ENCODE measurements at regions not wholly inside any gene's neighbourhood (a gene's known extent, or its start where the extent isn't known, plus 50 kb on each side); places are given as distances from the start of the nearest gene placed in this dataset.

DNA sequence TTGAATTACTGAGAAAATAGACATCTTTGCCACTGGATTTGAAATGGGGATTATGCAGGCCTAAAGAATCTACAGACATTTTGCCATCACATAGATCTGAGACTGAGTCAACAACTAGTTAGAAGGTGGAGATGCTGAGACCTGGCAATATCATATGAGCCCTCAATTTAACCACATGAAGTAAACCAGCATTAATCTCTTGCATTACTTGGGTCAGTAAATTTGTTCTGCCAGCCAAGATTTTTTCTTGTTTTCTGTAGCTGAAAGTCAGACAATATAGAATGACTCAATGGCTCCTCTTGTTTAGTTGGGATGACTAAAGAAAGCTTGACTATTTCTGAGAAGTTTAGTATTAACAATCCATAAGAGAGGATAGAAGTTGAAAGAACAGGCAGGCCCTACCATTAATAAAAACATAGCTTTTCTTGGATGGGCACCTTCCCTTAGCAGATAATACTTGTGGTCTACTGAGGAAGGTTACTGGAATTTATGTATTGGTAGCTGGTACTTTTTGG lies 396.7 kb upstream of the SORCS1 start:
- Histone ChIP-seq H2AFZ (no peak overlapping the region), H3K36me3 (ENCODE audit: insufficient read depth) (no peaks in the 10 kb centered on the region)

DNA sequence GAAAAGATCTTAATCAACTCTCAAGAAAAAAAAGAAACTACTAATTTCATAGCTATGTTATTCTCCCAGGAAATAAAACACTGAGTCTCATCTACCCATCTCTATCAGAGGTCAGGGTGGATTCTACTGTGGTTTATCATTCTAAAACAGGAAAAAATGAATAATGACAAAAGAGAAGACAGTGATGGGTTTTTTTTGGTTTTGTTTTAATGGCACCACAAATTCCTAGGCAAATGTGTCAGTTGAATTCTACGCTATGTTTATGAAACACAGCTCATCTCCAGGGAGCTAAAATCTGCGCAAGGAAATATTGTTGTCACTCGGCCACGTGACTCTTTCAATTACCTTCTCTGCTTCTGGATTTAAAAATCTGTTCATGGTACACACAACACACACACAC lies 393.4 kb upstream of the SORCS1 start:
- Histone ChIP-seq H3F3A (replicated peaks; ENCODE audit: low read depth) (no peaks in the 10 kb centered on the region), H3K36me3 (ENCODE audit: insufficient read depth) (no peaks in the 10 kb centered on the region), H3K4me2 (no peak overlapping the region), H4K20me1 (replicated peaks; ENCODE audit: insufficient read depth) (no peaks in the 10 kb centered on the region), H3K79me2 (replicated peaks; ENCODE audit: insufficient read depth) (no peaks in the 10 kb centered on the region), H3K9me2 (ENCODE audit: insufficient read depth) (no peaks in the 10 kb centered on the region), H3K4me1 (ENCODE audit: insufficient read depth) (no peaks in the 10 kb centered on the region), H3K27me3 (ENCODE audit: insufficient read depth) (no peaks in the 10 kb centered on the region), H3K4me3 (no peak overlapping the region), H2AFZ (no peak overlapping the region), H3K27ac (ENCODE audit: low read depth) (no peak overlapping the region)
- no peak for DNase-seq (ENCODE audit: low spot score)
- H3K27ac Mint-ChIP-seq, result no peak overlapping the region
- TF ChIP-seq EZH2phosphoT487 (IDR thresholded peaks at IDR 0.05; ENCODE audit: unreplicated experiment) (no peak), ZNF462 (CRISPR knock-in tag; IDR thresholded peaks at IDR 0.05) (no peak), JUNB (IDR thresholded peaks at IDR 0.05; ENCODE audit: unreplicated experiment) (no peak)
- no peaks in the 10 kb centered on the region for H3K36me3 Mint-ChIP-seq (ENCODE audit: low read depth)
- H3K4me1 Mint-ChIP-seq, result no peaks in the 10 kb centered on the region
- H3K9me3 Mint-ChIP-seq, result no peaks in the 10 kb centered on the region
- no peak overlapping the region for H3K4me3 Mint-ChIP-seq
- no peak for ATAC-seq
- no peaks in the 10 kb centered on the region for H3K27me3 Mint-ChIP-seq (ENCODE audit: insufficient read depth, low read depth, poor library complexity)

More for the DNA sequence above, 396.7 kb upstream of the SORCS1 start:
- H3F3A ChIP-seq (replicated peaks; ENCODE audit: low read depth), result no peaks in the 10 kb centered on the region
- H3K9me3 Mint-ChIP-seq, result peaks cover 6% of the 10 kb centered on the region; the same call in 2 of the 3 replicates
- no peaks in the 10 kb centered on the region for H3K79me2 ChIP-seq (replicated peaks; ENCODE audit: insufficient read depth)
- no peak overlapping the region for H3K27ac Mint-ChIP-seq
- H3K27ac ChIP-seq (ENCODE audit: low read depth), result no peak overlapping the region
- no peak for ATAC-seq
- H3K36me3 Mint-ChIP-seq (ENCODE audit: low read depth), result peaks cover 2% of the 10 kb centered on the region; the same call in 1 of the 3 replicates
- no peaks in the 10 kb centered on the region for H3K4me1 ChIP-seq (ENCODE audit: insufficient read depth)
- no peaks in the 10 kb centered on the region for H3K9me2 ChIP-seq (ENCODE audit: insufficient read depth)
- no peaks in the 10 kb centered on the region for H3K27me3 ChIP-seq (ENCODE audit: insufficient read depth)
- H3K4me3 Mint-ChIP-seq, result no peak overlapping the region
- H4K20me1 ChIP-seq (replicated peaks; ENCODE audit: insufficient read depth), result no peaks in the 10 kb centered on the region
- no peak for TF ChIP-seq CREB1 (CRISPR knock-in tag; IDR thresholded peaks at IDR 0.05; ENCODE audit: low read depth)
- no peaks in the 10 kb centered on the region for H3K4me1 Mint-ChIP-seq
- no peaks in the 10 kb centered on the region for H3K27me3 Mint-ChIP-seq (ENCODE audit: insufficient read depth, low read depth, poor library complexity)
- DNase-seq (ENCODE audit: low spot score), result no peak
- no peak overlapping the region for H3K4me2 ChIP-seq
- no peak overlapping the region for H3K4me3 ChIP-seq

Data from GM23338 (cell line).